ENCODE measurements at regions not wholly inside any gene's neighbourhood (a gene's known extent, or its start where the extent isn't known, plus 50 kb on each side); places are given as distances from the start of the nearest gene placed in this dataset.

DNA sequence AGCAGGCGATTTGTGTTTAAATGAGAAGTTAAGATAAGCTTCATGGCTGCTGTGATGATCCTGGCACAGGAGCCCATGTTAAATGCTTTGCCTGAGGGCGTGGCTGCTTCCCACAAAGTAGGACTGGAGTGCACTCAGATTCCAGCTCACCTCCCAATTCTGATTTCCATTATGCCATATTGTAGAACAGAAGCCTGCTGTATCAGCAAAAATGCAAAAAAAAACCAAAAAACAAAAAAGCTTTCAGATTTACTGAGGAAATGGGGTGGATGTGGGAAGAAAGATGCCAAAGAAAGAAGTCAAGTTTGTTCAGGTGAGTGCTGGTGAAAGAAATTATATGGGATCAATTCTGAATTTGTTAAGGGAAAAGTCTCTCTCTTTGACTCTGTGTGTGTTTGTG, 610.4 kb upstream of the NETO1 start:
- H3K27me3 Mint-ChIP-seq (ENCODE audit: low read depth in 3 of 3) = no peaks in the 10 kb centered on the region
- DNase-seq = no peak

GRCh38 chr18:73476031-73476430, 608.2 kb upstream of the NETO1 start:
- H3K36me3 Mint-ChIP-seq = no peaks in the 10 kb centered on the region
- no peak overlapping the region for H3K27ac ChIP-seq (ENCODE audit: low read depth in 1 of 2, low read length in 2 of 2)
- H3K9ac ChIP-seq (ENCODE audit: insufficient read depth, low read length, poor library complexity, severe bottlenecking) = no peak overlapping the region
- no peaks in the 10 kb centered on the region for H3K4me1 Mint-ChIP-seq
- no peak overlapping the region for H2AFZ ChIP-seq (ENCODE audit: insufficient read depth, low read depth, low read length, poor library complexity, severe bottlenecking)
- no peak for DNase-seq
- no peaks in the 10 kb centered on the region for H3K36me3 ChIP-seq (replicated peaks in 1 of 2; ENCODE audit: control insufficient read depth in 1 of 2, insufficient read depth in 2 of 2, low read length in 2 of 2)
- no peak overlapping the region for H3K4me2 ChIP-seq (replicated peaks; ENCODE audit: extremely low read depth, low read length, poor library complexity, severe bottlenecking)
- intact Hi-C loops (cut with micrococcal nuclease) = no loop called here
- H3K27me3 ChIP-seq (ENCODE audit: control insufficient read depth in 2 of 2, insufficient read depth in 2 of 2, low read length in 2 of 2) = no peaks in the 10 kb centered on the region
- peaks cover 0 to 11% (median 3%) of the 10 kb centered on the region in 7 donors for H3K9me3 Mint-ChIP-seq
- no peaks in the 10 kb centered on the region for H3K27me3 Mint-ChIP-seq (ENCODE audit: low read depth in 3 of 3)
- no peak overlapping the region for H3K27ac Mint-ChIP-seq
- no peaks in the 10 kb centered on the region for H4K20me1 ChIP-seq (ENCODE audit: insufficient read depth, low read length)
- no peak overlapping the region for H3K4me3 Mint-ChIP-seq
- no peak overlapping the region for H3K4me3 ChIP-seq (replicated peaks in 1 of 3; ENCODE audit: low read depth in 2 of 3, low read length in 3 of 3)
- H3K9me3 ChIP-seq (replicated peaks in 1 of 2; ENCODE audit: control insufficient read depth in 1 of 2, insufficient read depth in 1 of 2, low read length in 2 of 2) = no peaks in the 10 kb centered on the region
- no CpG with 5 or more reads among the region's 3 CpGs for WGBS (ENCODE audit: insufficient coverage)
- no peaks in the 10 kb centered on the region for H3K79me2 ChIP-seq (ENCODE audit: insufficient read depth, low read length)
- TF ChIP-seq, protein P1, sequence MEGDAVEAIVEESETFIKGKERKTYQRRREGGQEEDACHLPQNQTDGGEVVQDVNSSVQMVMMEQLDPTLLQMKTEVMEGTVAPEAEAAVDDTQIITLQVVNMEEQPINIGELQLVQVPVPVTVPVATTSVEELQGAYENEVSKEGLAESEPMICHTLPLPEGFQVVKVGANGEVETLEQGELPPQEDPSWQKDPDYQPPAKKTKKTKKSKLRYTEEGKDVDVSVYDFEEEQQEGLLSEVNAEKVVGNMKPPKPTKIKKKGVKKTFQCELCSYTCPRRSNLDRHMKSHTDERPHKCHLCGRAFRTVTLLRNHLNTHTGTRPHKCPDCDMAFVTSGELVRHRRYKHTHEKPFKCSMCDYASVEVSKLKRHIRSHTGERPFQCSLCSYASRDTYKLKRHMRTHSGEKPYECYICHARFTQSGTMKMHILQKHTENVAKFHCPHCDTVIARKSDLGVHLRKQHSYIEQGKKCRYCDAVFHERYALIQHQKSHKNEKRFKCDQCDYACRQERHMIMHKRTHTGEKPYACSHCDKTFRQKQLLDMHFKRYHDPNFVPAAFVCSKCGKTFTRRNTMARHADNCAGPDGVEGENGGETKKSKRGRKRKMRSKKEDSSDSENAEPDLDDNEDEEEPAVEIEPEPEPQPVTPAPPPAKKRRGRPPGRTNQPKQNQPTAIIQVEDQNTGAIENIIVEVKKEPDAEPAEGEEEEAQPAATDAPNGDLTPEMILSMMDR (IDR thresholded peaks at IDR 0.05) = no peak
- H3K4me1 ChIP-seq (ENCODE audit: control insufficient read depth in 1 of 2, insufficient read depth in 2 of 2, low read length in 2 of 2) = no peaks in the 10 kb centered on the region

More for the DNA sequence above, 610.4 kb upstream of the NETO1 start:
- Histone ChIP-seq H3K36me3 (replicated peaks in 1 of 2; ENCODE audit: control insufficient read depth in 1 of 2, insufficient read depth in 2 of 2, low read length in 2 of 2) (no peaks in the 10 kb centered on the region), H2AFZ (ENCODE audit: insufficient read depth, low read depth, low read length, poor library complexity, severe bottlenecking) (no peak overlapping the region), H3K79me2 (ENCODE audit: insufficient read depth, low read length) (no peaks in the 10 kb centered on the region), H3K4me3 (replicated peaks in 1 of 3; ENCODE audit: low read depth in 2 of 3, low read length in 3 of 3) (no peak overlapping the region), H3K9me3 (replicated peaks in 1 of 2; ENCODE audit: control insufficient read depth in 1 of 2, insufficient read depth in 1 of 2, low read length in 2 of 2) (no peaks in the 10 kb centered on the region), H4K20me1 (ENCODE audit: insufficient read depth, low read length) (no peaks in the 10 kb centered on the region), H3K4me2 (replicated peaks; ENCODE audit: extremely low read depth, low read length, poor library complexity, severe bottlenecking) (no peak overlapping the region), H3K4me1 (ENCODE audit: control insufficient read depth in 1 of 2, insufficient read depth in 2 of 2, low read length in 2 of 2) (no peaks in the 10 kb centered on the region), H3K27ac (ENCODE audit: low read depth in 1 of 2, low read length in 2 of 2) (no peak overlapping the region), H3K9ac (ENCODE audit: insufficient read depth, low read length, poor library complexity, severe bottlenecking) (no peak overlapping the region), H3K27me3 (ENCODE audit: control insufficient read depth in 2 of 2, insufficient read depth in 2 of 2, low read length in 2 of 2) (no peaks in the 10 kb centered on the region)
- Mint-ChIP-seq H3K4me3 (no peak overlapping the region), H3K27ac (peak overlapping the region in 1 of 7 donors; percentile 11), H3K36me3 (no peaks in the 10 kb centered on the region), H3K9me3 (peaks cover 0 to 11% (median 0%) of the 10 kb centered on the region in 7 donors), H3K4me1 (no peaks in the 10 kb centered on the region)
- intact Hi-C loops (cut with micrococcal nuclease) = no loop called here
- TF ChIP-seq, protein P1 (IDR thresholded peaks at IDR 0.05) = no peak
- 73% methylated on average over 2 of the region's 2 CpGs for WGBS (ENCODE audit: insufficient coverage)

Measured in CD14-positive monocyte (primary cell).